NCI-H82 treated with DMSO at 0.1 percent for 48 hours (cell line): ENCODE measurements at regions not wholly inside any gene's neighbourhood (a gene's known extent, or its start where the extent isn't known, plus 50 kb on each side); places are given as distances from the start of the nearest gene placed in this dataset.

Experiments used
- DNase-seq: peaks from one replicate; lab custom pipeline; 2025; ENCODE audit not compliant: unreplicated experiment; lab: John Stamatoyannopoulos, UW

- DNase-seq, result no peak
Measured at GRCh38 chr11:42571131-42571877, 740.5 kb upstream of the API5 start.

GRCh38 chr11:42571878-42572610 lies 739.8 kb upstream of the API5 start:
- DNase-seq, result no peak

- no peak for DNase-seq
Measured at GRCh38 chr11:42576318-42576717, 735.5 kb upstream of the API5 start.

- no peak for DNase-seq
Measured at GRCh38 chr11:42589286-42589685, 722.5 kb upstream of the API5 start.

DNA sequence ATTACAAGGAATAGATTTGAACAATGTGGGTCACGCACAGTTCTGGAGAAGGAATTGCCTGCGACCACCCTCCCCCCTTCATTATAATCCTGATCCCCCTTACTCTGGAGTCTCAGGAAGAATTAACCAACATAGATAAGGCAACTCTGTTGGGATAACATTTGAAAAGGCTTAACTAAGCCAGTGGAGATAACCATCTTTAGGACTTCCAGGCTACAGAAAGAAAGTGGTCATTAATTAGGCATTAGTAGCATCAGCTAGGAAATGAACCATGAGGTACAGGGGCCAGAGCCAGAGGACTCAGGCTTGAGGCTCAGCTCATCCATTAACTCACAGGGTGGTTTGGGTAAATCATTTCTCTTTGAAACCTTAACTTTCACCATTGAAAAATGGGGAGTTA lies 720.0 kb upstream of the API5 start:
- no peak for DNase-seq

GRCh38 chr11:42593441-42593840 lies 718.4 kb upstream of the API5 start:
- no peak for DNase-seq

DNA sequence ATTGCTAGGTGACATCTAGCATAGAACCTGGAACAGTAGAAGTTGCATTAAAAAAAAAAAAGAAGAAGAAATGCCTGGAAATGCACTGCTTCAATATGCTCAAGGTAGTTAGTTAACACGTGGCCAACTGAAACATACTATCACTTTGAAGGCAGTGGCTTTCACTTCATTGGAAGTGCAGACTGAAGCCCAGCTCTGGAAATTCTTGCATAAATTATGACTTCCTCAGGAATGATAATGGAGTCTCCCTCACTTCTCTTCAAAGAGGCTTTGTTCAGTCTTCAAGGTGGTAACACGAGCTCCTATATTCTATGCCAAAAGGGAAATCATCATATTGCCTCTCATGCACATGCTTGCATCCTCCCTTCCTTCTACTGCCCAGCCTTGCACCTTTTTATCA lies 715.9 kb upstream of the API5 start:
- no peak for DNase-seq

DNA sequence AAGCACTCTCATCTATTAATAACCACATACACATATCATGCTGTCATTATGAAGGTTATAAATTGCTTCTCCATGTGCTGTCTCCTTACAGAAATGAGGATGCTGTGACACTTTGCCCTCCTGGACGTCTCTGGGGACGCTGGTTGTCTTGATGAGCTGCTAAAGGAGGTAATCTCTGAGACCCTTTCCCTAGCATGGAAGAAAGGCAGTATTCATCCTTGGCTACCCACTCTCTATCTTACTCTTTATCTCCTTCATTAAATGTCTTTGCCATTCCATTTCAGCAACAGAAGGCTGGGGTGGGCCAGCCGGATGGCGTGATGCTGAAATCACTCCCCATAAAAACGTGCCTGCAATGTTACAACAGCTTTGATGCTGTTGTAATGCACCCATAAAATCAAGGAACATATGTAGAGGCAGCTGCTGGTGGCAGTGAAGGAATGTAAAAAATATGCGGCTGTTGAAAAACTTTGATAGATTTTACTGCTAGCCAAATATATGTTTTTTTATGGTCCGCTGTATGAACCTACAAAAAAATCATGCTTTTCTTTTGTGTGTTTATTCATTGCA lies 715.1 kb upstream of the API5 start:
- DNase-seq, result no peak

- no peak for DNase-seq
Measured at GRCh38 chr11:42598341-42598740, 713.5 kb upstream of the API5 start.

- DNase-seq, result no peak
Measured at GRCh38 chr11:42620796-42621195, 691.0 kb upstream of the API5 start.

GRCh38 chr11:42625757-42626665 lies 685.8 kb upstream of the API5 start:
- no peak for DNase-seq

- DNase-seq, result no peak
Measured at GRCh38 chr11:42631220-42631843, 680.5 kb upstream of the API5 start.

- no peak for DNase-seq
Measured at GRCh38 chr11:42646959-42647358, 664.8 kb upstream of the API5 start.

GRCh38 chr11:42647993-42648392 lies 663.8 kb upstream of the API5 start:
- DNase-seq, result no peak

DNA sequence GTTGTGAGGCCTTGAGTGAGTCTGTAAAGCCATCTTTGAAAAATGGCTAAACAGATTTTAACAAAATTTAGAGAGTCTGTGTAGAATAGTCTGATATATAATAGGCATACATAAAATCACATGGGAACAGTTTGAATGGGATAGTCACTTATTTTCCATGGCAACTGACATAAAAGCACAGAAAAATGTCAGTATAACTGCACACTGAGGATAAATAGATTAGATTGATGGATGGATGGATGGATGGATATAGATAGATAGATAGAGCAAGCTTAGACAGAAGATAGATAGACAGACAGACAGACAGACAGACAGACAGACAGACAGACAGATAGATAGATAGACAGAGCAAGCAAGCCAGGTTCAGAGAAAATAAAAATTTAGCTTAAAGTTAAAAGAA lies 660.2 kb upstream of the API5 start:
- DNase-seq, result no peak

DNA sequence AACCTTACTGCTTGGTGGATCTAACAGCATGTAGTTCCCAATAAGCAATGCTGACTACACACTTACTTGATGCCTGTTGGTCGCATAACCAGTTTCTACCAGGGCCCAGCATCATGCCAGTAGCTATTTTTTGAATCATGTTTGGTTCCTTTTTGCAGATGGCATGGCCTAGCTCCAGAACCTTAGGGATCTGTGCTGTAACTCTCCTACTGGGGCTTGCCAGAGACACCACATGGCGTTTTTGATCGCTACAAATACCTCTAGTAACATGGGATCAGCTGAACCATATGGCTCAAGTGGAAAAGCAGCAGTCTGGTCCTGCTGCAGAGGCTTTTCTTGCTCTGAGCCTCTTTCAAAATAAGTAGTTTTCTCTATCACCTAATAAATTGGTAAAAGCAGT lies 654.6 kb upstream of the API5 start:
- DNase-seq, result no peak

DNA sequence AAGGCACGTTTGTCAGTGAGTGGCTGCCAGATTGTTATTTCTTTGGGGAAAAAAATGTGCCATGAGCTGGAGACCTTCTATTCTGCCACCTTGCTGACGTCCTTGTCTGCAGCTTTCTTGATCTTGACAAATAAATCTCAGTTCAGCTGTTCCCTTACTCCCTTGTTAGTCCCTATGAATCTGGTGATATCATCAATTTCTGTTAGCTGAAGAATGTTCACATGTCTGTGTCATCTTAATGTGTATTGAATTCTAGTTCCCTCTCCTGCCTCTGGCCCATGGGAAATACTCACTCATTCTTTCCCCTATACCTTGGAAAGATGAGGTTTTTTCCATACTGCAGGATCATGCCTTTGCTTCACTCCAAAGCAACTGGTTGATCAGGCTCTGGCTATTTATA lies 649.9 kb upstream of the API5 start:
- DNase-seq, result no peak

DNA sequence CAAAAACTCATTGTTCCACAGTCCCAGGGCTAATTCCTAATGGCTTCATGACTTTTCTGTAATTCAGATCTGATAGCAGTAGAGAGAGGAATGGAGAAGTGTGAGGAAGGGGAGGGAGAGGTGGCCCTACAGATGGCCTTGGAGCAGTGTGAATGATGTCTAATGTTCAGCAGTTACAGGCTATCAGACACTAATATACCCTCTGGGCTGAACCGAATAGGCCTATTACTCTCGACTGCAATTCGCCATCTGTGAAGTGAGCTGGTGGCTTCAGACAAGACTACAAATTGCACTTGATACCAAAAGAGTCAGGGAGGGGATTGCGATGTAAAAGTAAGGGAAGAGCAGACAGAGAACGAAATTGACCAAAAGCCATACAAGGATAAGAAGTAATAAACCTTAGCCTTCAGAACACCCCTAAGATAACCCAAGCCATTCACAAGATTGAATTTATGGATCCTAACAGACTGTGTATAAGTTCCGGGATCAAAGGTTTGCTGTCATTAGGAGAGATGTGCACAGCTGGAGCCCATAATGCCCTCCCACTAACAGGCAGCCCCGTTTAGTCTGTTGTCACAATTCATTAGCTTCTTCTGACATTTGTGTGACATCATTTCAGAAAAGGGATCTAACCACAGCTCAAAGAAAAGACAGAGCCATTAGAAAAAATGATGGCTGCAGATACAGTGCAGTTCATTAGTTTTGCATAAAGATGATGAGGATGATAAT lies 642.4 kb upstream of the API5 start:
- no peak for DNase-seq

DNA sequence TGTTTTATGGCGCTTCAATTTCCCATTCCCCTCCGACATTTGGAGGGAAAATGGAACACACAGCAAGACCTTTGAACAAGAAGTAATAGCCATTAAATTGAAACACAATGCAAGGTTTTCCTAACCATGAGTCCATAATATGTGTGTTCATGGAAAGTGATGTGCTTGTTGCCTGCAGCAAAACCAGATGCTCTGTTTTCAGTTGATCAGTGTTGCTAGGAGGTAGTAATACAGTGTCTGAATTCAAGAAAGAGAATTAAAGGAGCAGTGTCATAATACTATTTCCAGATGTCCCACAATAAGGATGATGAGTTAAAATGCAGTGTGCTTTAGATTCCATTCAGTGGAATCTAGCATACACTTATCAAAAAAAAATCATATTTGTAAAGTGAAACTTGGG lies 637.4 kb upstream of the API5 start:
- no peak for DNase-seq

DNA sequence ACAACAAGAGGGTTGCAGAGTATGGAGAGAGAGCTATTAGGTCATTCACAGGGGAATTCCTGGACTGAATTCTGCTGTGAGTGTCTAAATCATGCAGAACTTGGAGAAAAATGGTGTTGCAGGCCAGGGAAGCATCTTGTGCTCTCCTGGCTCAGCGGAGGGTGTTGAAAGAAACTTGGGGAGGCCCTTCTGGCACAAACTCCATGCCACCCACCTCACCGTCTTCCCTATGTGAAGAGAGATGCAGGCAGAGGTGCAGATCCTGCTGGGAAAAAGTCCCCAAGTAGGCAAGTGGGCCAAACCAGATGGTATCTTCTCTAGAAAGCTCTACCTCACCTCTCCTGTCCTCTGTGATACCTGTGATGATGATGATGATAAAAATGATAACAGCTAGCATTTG lies 604.3 kb upstream of the API5 start:
- DNase-seq, result no peak
